Fibroblast of peridontal ligament (primary cell): ENCODE measurements at regions not wholly inside any gene's neighbourhood (a gene's known extent, or its start where the extent isn't known, plus 50 kb on each side); places are given as distances from the start of the nearest gene placed in this dataset.
"Not testable (repeated sequence)": the region's sequence is repeated elsewhere in the genome, so short reads cannot be mapped to it uniquely, and the experiment has no call there.

Experiments
- DNase-seq: peaks from one replicate; pipeline ENCODE4 v3.0.0-alpha.2; 2010; ENCODE audit errors: extremely low read depth

- DNase-seq, result not testable (repeated sequence)
These were observed 336.2 kb downstream of the CACNA1B start for GRCh38 chr9:138213748-138214147.

GRCh38 chr9:138214548-138214947 lies 337.0 kb downstream of the CACNA1B start:
- DNase-seq, result not testable (repeated sequence)

GRCh38 chr9:138215588-138215987 lies 338.0 kb downstream of the CACNA1B start:
- not testable (repeated sequence) for DNase-seq

- DNase-seq, result not testable (repeated sequence)
These were observed 339.2 kb downstream of the CACNA1B start for GRCh38 chr9:138216817-138217216.

GRCh38 chr9:138217284-138217850 lies 339.8 kb downstream of the CACNA1B start:
- DNase-seq, result not testable (repeated sequence)

- DNase-seq, result not testable (repeated sequence)
These were observed 341.7 kb downstream of the CACNA1B start for GRCh38 chr9:138219249-138219648.

- DNase-seq, result not testable (repeated sequence)
These were observed 344.0 kb downstream of the CACNA1B start for GRCh38 chr9:138221446-138222054.

- not testable (repeated sequence) for DNase-seq
These were observed 359.5 kb downstream of the CACNA1B start for GRCh38 chr9:138237099-138237498.

GRCh38 chr9:138282903-138283302 lies 405.3 kb downstream of the CACNA1B start:
- not testable (repeated sequence) for DNase-seq
